Activated CD4-positive, alpha-beta memory T cell treated with anti-CD3 and anti-CD28 coated beads for 36 hours (primary cell): ENCODE measurements at regions not wholly inside any gene's neighbourhood (a gene's known extent, or its start where the extent isn't known, plus 50 kb on each side); places are given as distances from the start of the nearest gene placed in this dataset.
"Not testable (repeated sequence)": the region's sequence is repeated elsewhere in the genome, so short reads cannot be mapped to it uniquely, and the experiment has no call there.

Experiments used
- CTCF ChIA-PET: fragments of 350-600 bp; sonication (Branson Sonifier 250); formaldehyde crosslinking; loops from one replicate; lab custom pipeline; 2021; ENCODE audit warnings: antibody characterized with exemption, inconsistent platforms; lab: Charles Lee
- POLR2A ChIA-PET: fragments of 350-600 bp; sonication (Branson Sonifier 250); formaldehyde crosslinking; loops from one replicate; lab custom pipeline; 2021; ENCODE audit warnings: antibody characterized with exemption; lab: Charles Lee
- DNase-seq: peaks from one replicate; pipeline ENCODE4 v3.0.0-alpha.2; 2020
- H3K27ac Mint-ChIP-seq: one replicate; pipeline ENCODE4 v1.8.0; 2021; ENCODE audit warnings: mixed read lengths
- H3K27me3 Mint-ChIP-seq: one replicate; pipeline ENCODE4 v1.8.0; 2021; ENCODE audit warnings: mixed read lengths
- H3K36me3 Mint-ChIP-seq: one replicate; pipeline ENCODE4 v1.8.0; 2021; ENCODE audit warnings: mixed read lengths
- H3K4me1 Mint-ChIP-seq: one replicate; pipeline ENCODE4 v1.8.0; 2021; ENCODE audit warnings: low read depth, mixed read lengths
- H3K4me3 Mint-ChIP-seq: one replicate; pipeline ENCODE4 v1.8.0; 2021; ENCODE audit warnings: mild to moderate bottlenecking, mixed read lengths
- H3K9me3 Mint-ChIP-seq: one replicate; pipeline ENCODE4 v1.8.0; 2021; ENCODE audit warnings: mixed read lengths
- intact Hi-C: fragments of 100-400 bp; cut with micrococcal nuclease; formaldehyde crosslinking; loops from one replicate; pipeline ENCODE4 v1.15.1; 2023

DNA sequence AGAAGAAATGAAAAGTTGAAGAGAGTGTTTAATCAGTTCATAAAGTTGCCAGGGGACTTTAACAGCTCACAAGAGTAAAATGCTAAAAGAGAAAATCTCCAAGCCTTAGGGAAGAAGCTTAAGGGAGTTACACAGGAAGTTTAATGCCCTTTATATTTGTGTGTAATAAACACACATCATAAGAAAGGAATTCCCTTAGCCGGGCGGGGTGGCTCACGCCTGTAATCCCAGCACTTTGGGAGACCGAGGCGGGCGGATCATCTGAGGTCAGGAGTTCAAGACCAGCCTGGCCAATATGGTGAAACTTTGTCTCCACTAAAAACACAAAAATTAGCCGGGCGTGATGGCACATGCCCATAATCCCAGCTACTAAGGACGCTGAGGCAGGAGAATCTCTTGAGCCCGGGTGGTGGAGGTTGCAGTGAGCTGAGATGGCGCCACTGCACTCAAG, 95.4 kb upstream of the CAB39 start:
- H3K27me3 Mint-ChIP-seq, H3K36me3 Mint-ChIP-seq, H3K27ac Mint-ChIP-seq, DNase-seq, H3K4me3 Mint-ChIP-seq, POLR2A ChIA-PET, H3K9me3 Mint-ChIP-seq, intact Hi-C loops: not testable (repeated sequence)
- CTCF ChIA-PET: interaction anchor here (1.2 kb wide), 1 partner anchor 182 kb away, joined by 3 read pairs; no protein-coding TSS in a partner anchor
- peaks cover 15% of the 10 kb centered on the region for H3K4me1 Mint-ChIP-seq

- POLR2A ChIA-PET: no interaction called here
- DNase-seq: no peak
- CTCF ChIA-PET: interaction anchor here (0.6 to 1.0 kb wide), 3 partner anchors 179 to 611 kb away, joined by 3 to 4 read pairs (median 4); no protein-coding TSS in a partner anchor
- Mint-ChIP-seq H3K9me3 (peaks cover 2% of the 10 kb centered on the region), H3K4me1 (peaks cover 12% of the 10 kb centered on the region), H3K4me3 (no peak overlapping the region), H3K36me3 (no peaks in the 10 kb centered on the region), H3K27me3 (no peaks in the 10 kb centered on the region), H3K27ac (no peak overlapping the region)
- intact Hi-C loops: no loop called here
Observed at GRCh38 chr2:230619491-230619890, 93.2 kb upstream of the CAB39 start.

GRCh38 chr2:230625220-230625619, 87.4 kb upstream of the CAB39 start:
- H3K4me3 Mint-ChIP-seq, H3K9me3 Mint-ChIP-seq, H3K27me3 Mint-ChIP-seq, DNase-seq, intact Hi-C loops, H3K36me3 Mint-ChIP-seq, H3K27ac Mint-ChIP-seq, POLR2A ChIA-PET, CTCF ChIA-PET: not testable (repeated sequence)
- peaks cover 17% of the 10 kb centered on the region for H3K4me1 Mint-ChIP-seq

GRCh38 chr2:230627091-230627490, 85.6 kb upstream of the CAB39 start:
- DNase-seq, H3K4me3 Mint-ChIP-seq, H3K9me3 Mint-ChIP-seq, H3K27me3 Mint-ChIP-seq, H3K36me3 Mint-ChIP-seq, H3K27ac Mint-ChIP-seq, intact Hi-C loops, POLR2A ChIA-PET: not testable (repeated sequence)
- CTCF ChIA-PET: interaction anchor here (1.5 kb wide), 1 partner anchor 171 kb away, joined by 4 read pairs; no protein-coding TSS in a partner anchor
- peaks cover 17% of the 10 kb centered on the region for H3K4me1 Mint-ChIP-seq

- no peaks in the 10 kb centered on the region for H3K36me3 Mint-ChIP-seq
- H3K4me3 Mint-ChIP-seq: no peak overlapping the region
- CTCF ChIA-PET: no interaction called here
- no peak for DNase-seq
- POLR2A ChIA-PET: no interaction called here
- no peak overlapping the region for H3K27ac Mint-ChIP-seq
- no peaks in the 10 kb centered on the region for H3K27me3 Mint-ChIP-seq
- H3K9me3 Mint-ChIP-seq: no peaks in the 10 kb centered on the region
- intact Hi-C loops: no loop called here
- H3K4me1 Mint-ChIP-seq: peaks cover 17% of the 10 kb centered on the region
Observed at GRCh38 chr2:230627806-230628724, 84.6 kb upstream of the CAB39 start.

DNA sequence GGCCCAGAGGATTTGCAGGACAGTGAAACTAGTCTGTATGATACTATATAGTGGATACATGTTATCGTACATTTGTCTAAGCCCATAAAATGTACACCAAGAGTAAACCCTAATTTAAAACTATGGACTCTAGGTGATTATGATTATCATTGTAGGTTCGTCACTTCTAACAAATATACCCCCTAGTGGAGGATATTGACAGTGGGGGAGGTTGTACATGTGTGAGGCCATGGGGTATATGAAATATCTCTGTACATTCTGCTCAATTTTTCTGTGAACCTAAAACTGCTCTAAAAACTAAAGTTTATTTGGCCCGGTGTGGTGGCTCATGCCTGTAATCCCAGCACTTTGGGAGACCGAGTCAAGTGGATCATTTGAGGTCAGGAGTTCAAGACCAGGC, 81.2 kb upstream of the CAB39 start:
- Mint-ChIP-seq H3K27me3 (no peaks in the 10 kb centered on the region), H3K9me3 (no peaks in the 10 kb centered on the region), H3K4me3 (no peak overlapping the region), H3K27ac (no peak overlapping the region), H3K4me1 (peaks cover 21% of the 10 kb centered on the region), H3K36me3 (no peaks in the 10 kb centered on the region)
- intact Hi-C loops: no loop called here
- DNase-seq: no peak
- CTCF ChIA-PET: no interaction called here
- POLR2A ChIA-PET: no interaction called here

GRCh38 chr2:230634146-230634545, 78.5 kb upstream of the CAB39 start:
- H3K36me3 Mint-ChIP-seq: no peaks in the 10 kb centered on the region
- no peak overlapping the region for H3K4me3 Mint-ChIP-seq
- H3K27ac Mint-ChIP-seq: no peak overlapping the region
- peaks cover 19% of the 10 kb centered on the region for H3K4me1 Mint-ChIP-seq
- no peaks in the 10 kb centered on the region for H3K27me3 Mint-ChIP-seq
- ChIA-PET CTCF (no interaction called here), POLR2A (interaction anchor here (0.6 kb wide), 1 partner anchor 32 kb away, joined by 3 read pairs; no protein-coding TSS in a partner anchor)
- no peak for DNase-seq
- intact Hi-C loops: no loop called here
- no peaks in the 10 kb centered on the region for H3K9me3 Mint-ChIP-seq

DNA sequence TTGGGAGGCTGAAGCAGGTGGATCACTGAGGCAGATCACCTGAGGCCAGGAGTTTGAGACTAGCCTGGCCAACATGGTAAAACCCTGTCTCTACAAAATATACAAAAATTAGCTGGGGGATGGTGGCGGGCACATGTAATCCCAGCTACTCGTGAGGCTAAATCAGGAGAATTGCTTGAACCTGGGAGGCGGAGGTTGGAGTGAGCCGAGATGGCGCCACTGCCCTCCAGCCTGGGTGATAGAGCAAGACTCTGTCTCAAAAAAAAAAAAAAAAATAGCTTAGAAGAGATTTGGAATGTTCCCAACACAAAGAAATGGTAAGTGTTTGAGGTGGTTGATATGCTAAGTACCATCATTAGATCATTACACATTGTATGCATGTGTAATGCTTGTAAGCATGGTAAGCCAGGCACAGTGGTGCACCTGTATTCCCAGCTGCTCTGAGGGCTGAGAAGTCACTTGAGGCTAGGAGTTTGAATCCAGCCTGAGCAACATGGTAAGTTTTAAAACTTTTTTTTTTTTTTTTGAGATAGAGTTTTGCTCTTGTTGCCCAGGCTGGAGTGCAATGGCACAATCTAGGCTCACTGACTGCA, 77.8 kb upstream of the CAB39 start:
- intact Hi-C loops, H3K9me3 Mint-ChIP-seq, H3K27me3 Mint-ChIP-seq, H3K4me3 Mint-ChIP-seq, H3K27ac Mint-ChIP-seq, H3K36me3 Mint-ChIP-seq, POLR2A ChIA-PET, DNase-seq: not testable (repeated sequence)
- peaks cover 15% of the 10 kb centered on the region for H3K4me1 Mint-ChIP-seq
- CTCF ChIA-PET: interaction anchor here (1.1 kb wide), 1 partner anchor 79 kb away, joined by 3 read pairs; no protein-coding TSS in a partner anchor

DNA sequence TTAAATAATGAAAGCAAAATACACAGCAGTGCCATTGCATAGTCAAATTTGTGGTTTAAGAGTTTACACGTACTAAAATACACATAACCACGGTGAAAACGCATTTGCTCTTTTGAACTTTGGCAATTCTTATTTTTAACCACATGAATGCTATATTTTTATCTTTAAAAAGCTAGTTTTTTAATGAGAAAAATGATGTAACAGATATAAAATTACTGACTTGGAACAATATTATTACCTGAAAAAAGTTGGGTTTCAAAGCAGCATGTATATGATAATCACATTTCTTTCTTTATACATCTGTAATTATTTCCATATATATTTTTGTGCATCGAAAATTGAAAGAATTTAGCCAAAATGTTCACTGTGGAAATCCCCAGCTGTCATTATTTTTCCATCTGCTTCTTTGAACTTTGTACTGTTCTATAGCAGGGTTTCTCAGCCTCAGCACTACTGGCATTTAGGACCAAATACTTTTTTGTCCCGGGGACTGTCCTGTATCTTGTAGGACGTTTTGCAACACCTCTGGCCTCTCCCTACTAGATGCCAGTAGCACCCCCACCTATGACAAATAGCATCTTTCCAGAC, 75.9 kb upstream of the CAB39 start:
- no peak for DNase-seq
- Mint-ChIP-seq H3K27me3 (no peaks in the 10 kb centered on the region), H3K9me3 (no peaks in the 10 kb centered on the region), H3K4me3 (peak overlapping the region; percentile 44), H3K4me1 (peaks cover 16% of the 10 kb centered on the region), H3K36me3 (no peaks in the 10 kb centered on the region), H3K27ac (peak overlapping the region; percentile 86)
- intact Hi-C loops: no loop called here
- ChIA-PET POLR2A (interaction anchor here (1.2 to 1.8 kb wide), 2 partner anchors 21 to 25 kb away, joined by 3 to 4 read pairs; no protein-coding TSS in a partner anchor), CTCF (interaction anchor here (1.4 kb wide), 1 partner anchor 32 kb away, joined by 4 read pairs; no protein-coding TSS in a partner anchor)

- H3K4me3 Mint-ChIP-seq, H3K9me3 Mint-ChIP-seq, H3K27me3 Mint-ChIP-seq, DNase-seq, H3K36me3 Mint-ChIP-seq, intact Hi-C loops: not testable (repeated sequence)
- ChIA-PET CTCF (interaction anchor here (0.6 kb wide), 1 partner anchor 311 kb away, joined by 3 read pairs; no protein-coding TSS in a partner anchor), POLR2A (interaction anchor here (1.2 kb wide), 1 partner anchor 24 kb away, joined by 3 read pairs; no protein-coding TSS in a partner anchor)
- H3K27ac Mint-ChIP-seq: peak overlapping the region; percentile 86
- H3K4me1 Mint-ChIP-seq: peaks cover 20% of the 10 kb centered on the region
Observed at GRCh38 chr2:230637486-230637885, 75.2 kb upstream of the CAB39 start.

- intact Hi-C loops: loop anchor here (5.0 kb wide), 1 partner anchor 157 kb away; no protein-coding TSS in a partner anchor
- ChIA-PET CTCF (interaction anchor here (0.7 to 1.1 kb wide), 2 partner anchors 42 to 159 kb away, joined by 3 to 4 read pairs; no protein-coding TSS in a partner anchor), POLR2A (interaction anchor here (0.9 kb wide), 1 partner anchor 74 kb away, joined by 3 read pairs; no protein-coding TSS in a partner anchor)
- peaks cover 42% of the 10 kb centered on the region for H3K4me1 Mint-ChIP-seq
- DNase-seq: no peak
- H3K27me3 Mint-ChIP-seq: no peaks in the 10 kb centered on the region
- H3K27ac Mint-ChIP-seq: no peak overlapping the region
- no peaks in the 10 kb centered on the region for H3K36me3 Mint-ChIP-seq
- H3K4me3 Mint-ChIP-seq: no peak overlapping the region
- no peaks in the 10 kb centered on the region for H3K9me3 Mint-ChIP-seq
Observed at GRCh38 chr2:230640540-230641011, 72.1 kb upstream of the CAB39 start.
